ENCODE measurements at regions not wholly inside any gene's neighbourhood (a gene's known extent, or its start where the extent isn't known, plus 50 kb on each side); places are given as distances from the start of the nearest gene placed in this dataset.

DNA sequence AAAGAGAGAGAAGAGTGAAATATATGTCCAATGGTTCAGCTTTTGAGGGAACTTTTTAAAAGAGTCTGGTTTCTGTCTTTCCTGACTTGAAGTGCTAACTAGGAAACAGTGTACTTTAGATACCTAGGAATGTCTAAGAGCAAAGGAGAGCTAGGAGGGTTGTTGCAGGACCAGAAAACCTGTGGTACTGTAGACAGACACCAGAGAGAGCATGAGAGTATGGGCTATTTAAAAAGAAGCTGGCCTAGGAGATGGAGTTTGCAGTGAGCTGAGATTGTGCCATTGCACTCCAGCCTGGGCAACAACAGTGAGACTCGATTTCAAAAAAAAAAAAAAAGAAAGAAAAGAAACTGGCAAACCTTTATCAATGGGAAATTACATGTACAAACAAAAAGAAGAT lies 223.9 kb downstream of the FAT4 start:
- Histone ChIP-seq H3K9me3 (no peaks in the 10 kb centered on the region), H3K4me3 (no peak overlapping the region), H3K36me3 (no peaks in the 10 kb centered on the region), H3K27me3 (no peaks in the 10 kb centered on the region), H3K27ac (no peak overlapping the region), H3K4me1 (no peaks in the 10 kb centered on the region)
- WGBS, result 78% methylated on average over 1 of the region's 1 CpG
- TF ChIP-seq, protein P1, sequence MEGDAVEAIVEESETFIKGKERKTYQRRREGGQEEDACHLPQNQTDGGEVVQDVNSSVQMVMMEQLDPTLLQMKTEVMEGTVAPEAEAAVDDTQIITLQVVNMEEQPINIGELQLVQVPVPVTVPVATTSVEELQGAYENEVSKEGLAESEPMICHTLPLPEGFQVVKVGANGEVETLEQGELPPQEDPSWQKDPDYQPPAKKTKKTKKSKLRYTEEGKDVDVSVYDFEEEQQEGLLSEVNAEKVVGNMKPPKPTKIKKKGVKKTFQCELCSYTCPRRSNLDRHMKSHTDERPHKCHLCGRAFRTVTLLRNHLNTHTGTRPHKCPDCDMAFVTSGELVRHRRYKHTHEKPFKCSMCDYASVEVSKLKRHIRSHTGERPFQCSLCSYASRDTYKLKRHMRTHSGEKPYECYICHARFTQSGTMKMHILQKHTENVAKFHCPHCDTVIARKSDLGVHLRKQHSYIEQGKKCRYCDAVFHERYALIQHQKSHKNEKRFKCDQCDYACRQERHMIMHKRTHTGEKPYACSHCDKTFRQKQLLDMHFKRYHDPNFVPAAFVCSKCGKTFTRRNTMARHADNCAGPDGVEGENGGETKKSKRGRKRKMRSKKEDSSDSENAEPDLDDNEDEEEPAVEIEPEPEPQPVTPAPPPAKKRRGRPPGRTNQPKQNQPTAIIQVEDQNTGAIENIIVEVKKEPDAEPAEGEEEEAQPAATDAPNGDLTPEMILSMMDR (IDR thresholded peaks at IDR 0.05), result no peak
- no peak for TF ChIP-seq EP300 (IDR thresholded peaks at IDR 0.05)
- no peak for TF ChIP-seq POLR2A (IDR thresholded peaks at IDR 0.05)
- TF ChIP-seq POLR2AphosphoS5 (IDR thresholded peaks at IDR 0.05), result no peak
- DNase-seq (ENCODE audit: low spot score in 2 of 2), result no peak

DNA sequence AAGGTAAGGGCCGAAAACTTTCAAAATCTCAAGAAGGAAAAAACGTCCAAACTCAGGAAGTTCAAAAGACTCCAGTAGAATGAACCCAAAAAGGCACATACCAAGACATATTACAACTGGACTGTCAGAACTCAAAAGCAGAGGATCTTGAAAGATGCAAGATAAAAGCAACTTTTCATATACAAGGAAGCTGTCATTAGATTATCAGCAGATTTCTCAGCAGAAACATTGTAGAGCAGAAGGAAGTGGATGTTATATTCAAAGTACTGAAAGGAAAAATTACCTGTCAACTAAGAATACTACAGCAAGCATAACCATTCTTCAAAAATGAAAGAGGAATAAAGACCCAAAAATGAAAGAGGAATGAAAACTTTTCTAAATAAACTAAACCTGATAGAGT lies 224.9 kb downstream of the FAT4 start:
- TF ChIP-seq EP300 (IDR thresholded peaks at IDR 0.05) (no peak), POLR2AphosphoS5 (IDR thresholded peaks at IDR 0.05) (no peak), POLR2A (IDR thresholded peaks at IDR 0.05) (no peak)
- TF ChIP-seq, protein P1 (IDR thresholded peaks at IDR 0.05), result no peak
- no peaks in the 10 kb centered on the region for H3K36me3 ChIP-seq
- DNase-seq (ENCODE audit: low spot score in 2 of 2), result no peak
- WGBS, result 89% methylated on average over 2 of the region's 2 CpGs
- H3K4me1 ChIP-seq, result no peaks in the 10 kb centered on the region
- no peaks in the 10 kb centered on the region for H3K9me3 ChIP-seq
- H3K27me3 ChIP-seq, result no peaks in the 10 kb centered on the region
- H3K4me3 ChIP-seq, result no peak overlapping the region
- no peak overlapping the region for H3K27ac ChIP-seq

DNA sequence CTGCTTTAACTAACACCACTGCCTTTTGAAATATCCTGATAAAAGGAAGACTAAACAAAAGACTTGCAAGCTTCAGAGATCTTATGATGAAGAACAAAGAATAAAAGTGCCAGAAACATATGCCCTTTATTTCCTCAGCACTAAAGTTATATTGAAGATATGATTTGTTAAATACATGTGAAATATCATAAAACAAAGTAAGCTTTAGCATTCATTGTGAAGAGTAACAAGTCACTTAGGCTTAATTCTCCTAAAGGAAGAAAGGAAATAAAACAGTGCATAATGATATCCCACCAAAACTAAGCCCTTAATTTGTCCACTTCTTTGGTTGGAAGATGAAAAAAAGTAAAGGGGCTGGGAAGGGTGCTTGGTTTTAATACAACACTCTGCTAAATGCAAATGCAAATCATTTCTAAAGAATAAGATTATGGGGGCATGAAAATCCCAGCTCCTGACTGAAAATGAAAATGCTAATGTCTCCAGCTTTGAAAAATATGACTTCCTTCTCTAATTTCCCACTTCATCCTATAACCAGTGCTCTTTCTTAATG lies 227.2 kb downstream of the FAT4 start:
- H3K4me3 ChIP-seq, result no peak overlapping the region
- no peaks in the 10 kb centered on the region for H3K4me1 ChIP-seq
- TF ChIP-seq POLR2A (IDR thresholded peaks at IDR 0.05) (no peak), EP300 (IDR thresholded peaks at IDR 0.05) (no peak)
- TF ChIP-seq, protein P1 (IDR thresholded peaks at IDR 0.05), result no peak
- H3K27me3 ChIP-seq, result no peaks in the 10 kb centered on the region
- H3K27ac ChIP-seq, result no peak overlapping the region
- H3K36me3 ChIP-seq, result no peaks in the 10 kb centered on the region
- DNase-seq (ENCODE audit: low spot score in 2 of 2), result no peak
- H3K9me3 ChIP-seq, result no peaks in the 10 kb centered on the region

DNA sequence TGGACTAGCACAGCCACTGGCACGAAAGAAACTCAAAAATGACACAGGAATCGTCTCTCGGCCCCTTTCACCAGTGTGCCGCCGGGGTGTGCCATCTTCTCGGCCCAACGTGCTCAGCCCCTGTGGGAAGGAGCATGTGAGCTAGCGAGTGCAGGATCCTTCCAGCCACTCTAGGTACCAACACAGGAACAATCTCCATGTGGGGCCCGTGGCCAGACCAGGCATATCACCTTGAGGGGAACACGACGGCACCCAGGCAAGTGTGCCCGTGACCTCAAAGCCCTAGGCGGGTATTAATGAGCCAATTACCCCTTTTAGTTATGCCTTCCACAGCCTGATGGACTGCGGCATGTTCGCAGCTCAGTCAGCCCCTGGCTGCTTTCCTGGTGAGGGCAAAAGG lies 231.5 kb downstream of the FAT4 start:
- Histone ChIP-seq H3K4me1 (no peaks in the 10 kb centered on the region), H3K27me3 (no peaks in the 10 kb centered on the region), H3K9me3 (no peaks in the 10 kb centered on the region), H3K27ac (no peak overlapping the region), H3K4me3 (no peak overlapping the region), H3K36me3 (no peaks in the 10 kb centered on the region)
- WGBS, result 92% methylated on average over 15 of the region's 15 CpGs
- TF ChIP-seq POLR2A (IDR thresholded peaks at IDR 0.05) (no peak), POLR2AphosphoS5 (IDR thresholded peaks at IDR 0.05) (no peak), EP300 (IDR thresholded peaks at IDR 0.05) (no peak)
- TF ChIP-seq, protein P1 (IDR thresholded peaks at IDR 0.05), result no peak
- no peak for DNase-seq (ENCODE audit: low spot score in 2 of 2)

DNA sequence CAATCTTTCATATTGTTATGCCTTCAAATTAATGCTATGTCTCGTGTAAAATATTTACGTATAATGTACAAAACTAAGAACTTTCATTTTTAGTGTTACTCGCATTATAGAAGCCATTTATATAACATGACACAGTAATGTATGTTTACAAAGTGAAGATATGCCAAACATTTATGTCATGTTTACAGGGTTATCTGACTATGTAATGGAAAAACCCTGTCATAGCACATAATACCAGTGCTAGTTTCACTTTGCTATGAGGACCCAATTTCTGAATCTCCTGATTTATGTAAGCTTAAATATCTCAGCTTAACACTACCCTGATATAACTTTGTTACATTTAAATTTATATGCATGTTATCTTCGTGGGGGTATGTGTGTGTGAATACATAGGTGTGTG lies 233.1 kb downstream of the FAT4 start:
- TF ChIP-seq EP300 (IDR thresholded peaks at IDR 0.05), result no peak
- no peak for TF ChIP-seq POLR2A (IDR thresholded peaks at IDR 0.05)
- no peak for TF ChIP-seq POLR2AphosphoS5 (IDR thresholded peaks at IDR 0.05)
- TF ChIP-seq, protein P1 (IDR thresholded peaks at IDR 0.05), result no peak
- WGBS, result 89% methylated on average over 4 of the region's 4 CpGs
- no peaks in the 10 kb centered on the region for H3K36me3 ChIP-seq
- H3K4me3 ChIP-seq, result no peak overlapping the region
- H3K4me1 ChIP-seq, result no peaks in the 10 kb centered on the region
- H3K9me3 ChIP-seq, result no peaks in the 10 kb centered on the region
- no peak for DNase-seq (ENCODE audit: low spot score in 2 of 2)
- no peak overlapping the region for H3K27ac ChIP-seq
- no peaks in the 10 kb centered on the region for H3K27me3 ChIP-seq

All from suprapubic skin (tissue), 4 donors.